Loucy (cell line): ENCODE measurements at regions not wholly inside any gene's neighbourhood (a gene's known extent, or its start where the extent isn't known, plus 50 kb on each side); places are given as distances from the start of the nearest gene placed in this dataset.

Experiments
- H2AFZ ChIP-seq: fragments of 200-600 bp; sonication (generic); 2 replicates; pipeline ENCODE4 v1.6.0; 2016; ENCODE audit warnings: antibody characterized with exemption, mild to moderate bottlenecking, low read length, moderate library complexity
- H3F3A ChIP-seq: fragments of 200-600 bp; 2 replicates; pipeline ENCODE4 v1.6.0; 2016; ENCODE audit warnings: antibody characterized with exemption, low read depth, mild to moderate bottlenecking
- H3K27me3 ChIP-seq: fragments of 200-600 bp; sonication (generic); 2 replicates; pipeline ENCODE4 v1.6.1; 2014; ENCODE audit warnings: low read length, mild to moderate bottlenecking; ENCODE audit not compliant: insufficient read depth, poor library complexity, severe bottlenecking
- H3K36me3 ChIP-seq: fragments of 200-600 bp; sonication (generic); 2 replicates; pipeline ENCODE4 v1.6.1; 2016; ENCODE audit warnings: low read length; ENCODE audit not compliant: insufficient read depth
- H3K4me1 ChIP-seq: fragments of 200-600 bp; sonication (generic); 2 replicates; pipeline ENCODE4 v1.5.1; 2014; ENCODE audit warnings: low read length, mild to moderate bottlenecking; ENCODE audit not compliant: insufficient read depth, poor library complexity, severe bottlenecking
- H3K4me2 ChIP-seq: fragments of 200-600 bp; sonication (generic); 2 replicates; pipeline ENCODE4 v1.6.0; 2014; ENCODE audit warnings: antibody characterized with exemption, low read length, low read depth, mild to moderate bottlenecking; ENCODE audit not compliant: poor library complexity, severe bottlenecking
- H3K4me3 ChIP-seq: fragments of 200-600 bp; sonication (generic); 2 replicates; pipeline ENCODE4 v1.5.1; 2014; ENCODE audit warnings: low read length, mild to moderate bottlenecking, mixed read lengths; ENCODE audit not compliant: poor library complexity, severe bottlenecking
- H3K79me2 ChIP-seq: fragments of 200-600 bp; sonication (generic); 2 replicates; pipeline ENCODE4 v1.6.1; 2014; ENCODE audit warnings: low read length; ENCODE audit not compliant: insufficient read depth
- H3K9ac ChIP-seq: fragments of 200-600 bp; sonication (generic); 2 replicates; pipeline ENCODE4 v1.6.0; 2014; ENCODE audit warnings: mild to moderate bottlenecking, low read depth, low read length, moderate library complexity; ENCODE audit not compliant: poor library complexity, severe bottlenecking
- H3K9me2 ChIP-seq: fragments of 200-600 bp; sonication (generic); replicated peaks from 2 replicates; pipeline ENCODE4 v1.6.1; 2016; ENCODE audit warnings: low read depth, low read length, mixed read lengths
- H3K9me3 ChIP-seq: fragments of 200-600 bp; sonication (generic); 2 replicates; pipeline ENCODE4 v1.6.1; 2014; ENCODE audit warnings: mild to moderate bottlenecking, antibody characterized with exemption, low read length, low read depth; ENCODE audit not compliant: insufficient read depth
- H4K20me1 ChIP-seq: fragments of 200-600 bp; sonication (generic); 2 replicates; pipeline ENCODE4 v1.6.0; 2014; ENCODE audit warnings: antibody characterized with exemption, low read length, mild to moderate bottlenecking; ENCODE audit not compliant: insufficient read depth, poor library complexity, severe bottlenecking
- EZH2phosphoT487 ChIP-seq: fragments of 200-600 bp; IDR thresholded peaks from 2 replicates; pipeline ENCODE4 v1.6.1; 2018; ENCODE audit warnings: antibody characterized with exemption, mild to moderate bottlenecking, moderate library complexity, borderline replicate concordance
- TF ChIP-seq, protein P1 (sequence below): fragments of 200-600 bp; sonication (generic); conservative IDR thresholded peaks from 2 replicates; pipeline ENCODE4 v1.5.1; 2014; ENCODE audit warnings: mild to moderate bottlenecking, antibody characterized with exemption, low read length

GRCh38 chr6:156694679-156695078 lies 82.5 kb upstream of the ARID1B start:
- TF ChIP-seq, protein P1, sequence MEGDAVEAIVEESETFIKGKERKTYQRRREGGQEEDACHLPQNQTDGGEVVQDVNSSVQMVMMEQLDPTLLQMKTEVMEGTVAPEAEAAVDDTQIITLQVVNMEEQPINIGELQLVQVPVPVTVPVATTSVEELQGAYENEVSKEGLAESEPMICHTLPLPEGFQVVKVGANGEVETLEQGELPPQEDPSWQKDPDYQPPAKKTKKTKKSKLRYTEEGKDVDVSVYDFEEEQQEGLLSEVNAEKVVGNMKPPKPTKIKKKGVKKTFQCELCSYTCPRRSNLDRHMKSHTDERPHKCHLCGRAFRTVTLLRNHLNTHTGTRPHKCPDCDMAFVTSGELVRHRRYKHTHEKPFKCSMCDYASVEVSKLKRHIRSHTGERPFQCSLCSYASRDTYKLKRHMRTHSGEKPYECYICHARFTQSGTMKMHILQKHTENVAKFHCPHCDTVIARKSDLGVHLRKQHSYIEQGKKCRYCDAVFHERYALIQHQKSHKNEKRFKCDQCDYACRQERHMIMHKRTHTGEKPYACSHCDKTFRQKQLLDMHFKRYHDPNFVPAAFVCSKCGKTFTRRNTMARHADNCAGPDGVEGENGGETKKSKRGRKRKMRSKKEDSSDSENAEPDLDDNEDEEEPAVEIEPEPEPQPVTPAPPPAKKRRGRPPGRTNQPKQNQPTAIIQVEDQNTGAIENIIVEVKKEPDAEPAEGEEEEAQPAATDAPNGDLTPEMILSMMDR = no peak
- TF ChIP-seq EZH2phosphoT487 = no peak
- Histone ChIP-seq H3K27me3 (no peaks in the 10 kb centered on the region), H3K36me3 (no peaks in the 10 kb centered on the region), H2AFZ (no peak overlapping the region), H3K9me3 (no peaks in the 10 kb centered on the region), H3K79me2 (no peaks in the 10 kb centered on the region), H3K4me1 (no peaks in the 10 kb centered on the region), H3K4me3 (no peak overlapping the region), H3K9ac (no peak overlapping the region), H4K20me1 (no peaks in the 10 kb centered on the region), H3F3A (no peaks in the 10 kb centered on the region), H3K4me2 (no peak overlapping the region), H3K9me2 (no peaks in the 10 kb centered on the region)

GRCh38 chr6:156691018-156691417 lies 86.2 kb upstream of the ARID1B start:
- H3K27me3 ChIP-seq = no peaks in the 10 kb centered on the region
- H3K9ac ChIP-seq = no peak overlapping the region
- TF ChIP-seq, protein P1 = no peak
- no peak for TF ChIP-seq EZH2phosphoT487
- no peaks in the 10 kb centered on the region for H3K9me2 ChIP-seq
- H3K4me2 ChIP-seq = no peak overlapping the region
- 0 out of 2 replicates have a peak, but pooled peaks cover 4% of the 10 kb centered on the region for H3F3A ChIP-seq
- H3K36me3 ChIP-seq = no peaks in the 10 kb centered on the region
- no peak overlapping the region for H2AFZ ChIP-seq
- no peaks in the 10 kb centered on the region for H3K9me3 ChIP-seq
- H4K20me1 ChIP-seq = no peaks in the 10 kb centered on the region
- no peaks in the 10 kb centered on the region for H3K79me2 ChIP-seq
- H3K4me1 ChIP-seq = peaks cover 12% of the 10 kb centered on the region
- no peak overlapping the region for H3K4me3 ChIP-seq

DNA sequence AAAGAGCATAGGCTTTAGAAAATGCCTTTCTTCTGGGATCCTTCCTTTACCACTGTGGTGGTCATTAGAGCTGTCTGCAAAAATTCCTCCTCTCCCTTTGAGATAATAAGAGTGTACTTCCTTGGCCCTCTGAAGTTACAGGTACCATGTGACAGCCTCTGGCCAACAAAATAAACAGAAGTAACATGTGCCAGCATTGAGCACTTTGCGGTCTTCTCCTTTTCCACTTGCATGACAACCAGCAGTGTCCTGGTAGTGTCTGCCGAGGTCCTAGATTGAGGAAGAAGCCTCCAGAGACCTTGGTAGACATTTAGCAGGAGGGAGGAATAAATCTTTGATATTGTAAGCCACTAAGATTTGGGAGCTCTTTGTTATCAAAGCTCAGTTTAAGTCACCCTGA lies 87.5 kb upstream of the ARID1B start:
- H3K9me2 ChIP-seq = no peaks in the 10 kb centered on the region
- H3K4me2 ChIP-seq = no peak overlapping the region
- H3K4me3 ChIP-seq = no peak overlapping the region
- no peaks in the 10 kb centered on the region for H3K27me3 ChIP-seq
- TF ChIP-seq, protein P1 = no peak
- TF ChIP-seq EZH2phosphoT487 = no peak
- H3K4me1 ChIP-seq = peaks cover 19% of the 10 kb centered on the region
- H3K79me2 ChIP-seq = no peaks in the 10 kb centered on the region
- no peaks in the 10 kb centered on the region for H4K20me1 ChIP-seq
- H3K9me3 ChIP-seq = no peaks in the 10 kb centered on the region
- 0 out of 2 replicates have a peak, but pooled peaks cover 4% of the 10 kb centered on the region for H3F3A ChIP-seq
- H2AFZ ChIP-seq = peak overlapping the region; percentile 55; the same call in 1 of the 2 replicates
- no peak overlapping the region for H3K9ac ChIP-seq
- H3K36me3 ChIP-seq = no peaks in the 10 kb centered on the region
